HepG2 (cell line): ENCODE measurements at regions not wholly inside any gene's neighbourhood (a gene's known extent, or its start where the extent isn't known, plus 50 kb on each side); places are given as distances from the start of the nearest gene placed in this dataset.

Experiments
- YY1 ChIP-seq: IDR thresholded peaks from 2 replicates; pipeline ENCODE4 v1.6.1; 2011; ENCODE audit warnings: low read length, low read depth, moderate library complexity, mild to moderate bottlenecking; ENCODE audit not compliant: insufficient read depth, insufficient replicate concordance
- TF ChIP-seq, protein P1 (sequence below): sonication (generic); formaldehyde crosslinking; IDR thresholded peaks from 2 replicates; pipeline ENCODE4 v1.4.0; 2020; ENCODE audit warnings: missing genetic modification reagents
- TF ChIP-seq, protein P2 (sequence below): sonication (generic); formaldehyde crosslinking; IDR thresholded peaks from 2 replicates; pipeline ENCODE4 v1.4.0; 2020; ENCODE audit warnings: missing genetic modification reagents, mild to moderate bottlenecking, borderline replicate concordance

DNA sequence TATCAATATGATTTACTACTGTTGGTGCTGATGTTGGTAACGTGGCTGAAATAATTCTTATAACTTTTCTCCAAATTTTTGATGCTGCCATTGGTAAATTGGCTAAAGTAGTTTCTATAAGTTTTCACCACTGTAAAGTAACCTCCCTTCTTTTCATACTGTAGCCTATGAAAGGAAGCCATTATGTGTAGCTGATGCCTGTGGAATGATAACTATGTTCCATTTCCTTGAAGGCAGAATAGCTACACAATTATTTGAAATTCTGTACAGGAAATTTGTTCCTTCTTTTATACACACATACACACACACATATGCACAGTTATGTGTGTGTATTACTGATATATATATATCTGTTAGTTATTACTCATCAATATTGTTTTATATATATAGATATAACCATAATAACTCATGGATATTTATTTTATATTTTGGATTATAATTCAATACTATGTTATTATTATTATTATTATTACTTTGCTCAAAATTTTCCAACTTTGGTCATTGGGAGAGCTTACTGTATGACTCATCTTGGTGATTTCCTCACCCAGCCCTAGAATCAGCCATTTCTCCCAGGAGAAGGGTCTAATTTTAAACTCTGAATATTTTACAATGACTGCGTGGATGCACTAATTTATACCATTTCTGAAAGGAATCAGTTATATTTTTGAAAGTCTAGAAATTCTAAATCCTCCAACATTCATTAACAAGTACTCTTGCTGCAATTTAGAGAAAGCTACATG lies 1677.7 kb downstream of the SUCLG1 start:
- TF ChIP-seq YY1 = no peak
- TF ChIP-seq, protein P1, sequence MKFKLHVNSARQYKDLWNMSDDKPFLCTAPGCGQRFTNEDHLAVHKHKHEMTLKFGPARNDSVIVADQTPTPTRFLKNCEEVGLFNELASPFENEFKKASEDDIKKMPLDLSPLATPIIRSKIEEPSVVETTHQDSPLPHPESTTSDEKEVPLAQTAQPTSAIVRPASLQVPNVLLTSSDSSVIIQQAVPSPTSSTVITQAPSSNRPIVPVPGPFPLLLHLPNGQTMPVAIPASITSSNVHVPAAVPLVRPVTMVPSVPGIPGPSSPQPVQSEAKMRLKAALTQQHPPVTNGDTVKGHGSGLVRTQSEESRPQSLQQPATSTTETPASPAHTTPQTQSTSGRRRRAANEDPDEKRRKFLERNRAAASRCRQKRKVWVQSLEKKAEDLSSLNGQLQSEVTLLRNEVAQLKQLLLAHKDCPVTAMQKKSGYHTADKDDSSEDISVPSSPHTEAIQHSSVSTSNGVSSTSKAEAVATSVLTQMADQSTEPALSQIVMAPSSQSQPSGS (CRISPR knock-in tag) = no peak
- TF ChIP-seq, protein P2, sequence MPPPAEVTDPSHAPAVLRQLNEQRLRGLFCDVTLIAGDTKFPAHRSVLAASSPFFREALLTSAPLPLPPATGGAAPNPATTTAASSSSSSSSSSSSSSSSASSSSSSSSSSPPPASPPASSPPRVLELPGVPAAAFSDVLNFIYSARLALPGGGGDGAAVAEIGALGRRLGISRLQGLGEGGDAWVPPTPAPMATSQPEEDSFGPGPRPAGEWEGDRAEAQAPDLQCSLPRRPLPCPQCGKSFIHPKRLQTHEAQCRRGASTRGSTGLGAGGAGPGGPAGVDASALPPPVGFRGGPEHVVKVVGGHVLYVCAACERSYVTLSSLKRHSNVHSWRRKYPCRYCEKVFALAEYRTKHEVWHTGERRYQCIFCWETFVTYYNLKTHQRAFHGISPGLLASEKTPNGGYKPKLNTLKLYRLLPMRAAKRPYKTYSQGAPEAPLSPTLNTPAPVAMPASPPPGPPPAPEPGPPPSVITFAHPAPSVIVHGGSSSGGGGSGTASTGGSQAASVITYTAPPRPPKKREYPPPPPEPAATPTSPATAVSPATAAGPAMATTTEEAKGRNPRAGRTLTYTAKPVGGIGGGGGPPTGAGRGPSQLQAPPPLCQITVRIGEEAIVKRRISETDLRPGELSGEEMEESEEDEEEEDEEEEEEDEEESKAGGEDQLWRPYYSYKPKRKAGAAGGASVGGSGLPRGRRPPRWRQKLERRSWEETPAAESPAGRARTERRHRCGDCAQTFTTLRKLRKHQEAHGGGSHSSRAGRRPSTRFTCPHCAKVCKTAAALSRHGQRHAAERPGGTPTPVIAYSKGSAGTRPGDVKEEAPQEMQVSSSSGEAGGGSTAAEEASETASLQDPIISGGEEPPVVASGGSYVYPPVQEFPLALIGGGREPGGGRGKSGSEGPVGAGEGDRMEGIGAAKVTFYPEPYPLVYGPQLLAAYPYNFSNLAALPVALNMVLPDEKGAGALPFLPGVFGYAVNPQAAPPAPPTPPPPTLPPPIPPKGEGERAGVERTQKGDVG (CRISPR knock-in tag) = no peak
